A673 (cell line): ENCODE measurements at regions not wholly inside any gene's neighbourhood (a gene's known extent, or its start where the extent isn't known, plus 50 kb on each side); places are given as distances from the start of the nearest gene placed in this dataset.

Experiments
- EZH2 ChIP-seq: fragments of 200-600 bp; sonication (generic); IDR thresholded peaks from 2 replicates; pipeline ENCODE4 v1.6.1; 2017; ENCODE audit warnings: borderline replicate concordance, low read depth, mild to moderate bottlenecking, mixed read lengths, antibody characterized with exemption, low read length; ENCODE audit not compliant: poor library complexity, severe bottlenecking
- TF ChIP-seq, protein P1 (sequence below): fragments of 300-800, 200-600 bp; sonication (generic); conservative IDR thresholded peaks from 2 replicates; pipeline ENCODE4 v1.5.1; 2017; ENCODE audit warnings: low read depth, mild to moderate bottlenecking, antibody characterized with exemption, low read length, moderate library complexity, mixed read lengths

DNA sequence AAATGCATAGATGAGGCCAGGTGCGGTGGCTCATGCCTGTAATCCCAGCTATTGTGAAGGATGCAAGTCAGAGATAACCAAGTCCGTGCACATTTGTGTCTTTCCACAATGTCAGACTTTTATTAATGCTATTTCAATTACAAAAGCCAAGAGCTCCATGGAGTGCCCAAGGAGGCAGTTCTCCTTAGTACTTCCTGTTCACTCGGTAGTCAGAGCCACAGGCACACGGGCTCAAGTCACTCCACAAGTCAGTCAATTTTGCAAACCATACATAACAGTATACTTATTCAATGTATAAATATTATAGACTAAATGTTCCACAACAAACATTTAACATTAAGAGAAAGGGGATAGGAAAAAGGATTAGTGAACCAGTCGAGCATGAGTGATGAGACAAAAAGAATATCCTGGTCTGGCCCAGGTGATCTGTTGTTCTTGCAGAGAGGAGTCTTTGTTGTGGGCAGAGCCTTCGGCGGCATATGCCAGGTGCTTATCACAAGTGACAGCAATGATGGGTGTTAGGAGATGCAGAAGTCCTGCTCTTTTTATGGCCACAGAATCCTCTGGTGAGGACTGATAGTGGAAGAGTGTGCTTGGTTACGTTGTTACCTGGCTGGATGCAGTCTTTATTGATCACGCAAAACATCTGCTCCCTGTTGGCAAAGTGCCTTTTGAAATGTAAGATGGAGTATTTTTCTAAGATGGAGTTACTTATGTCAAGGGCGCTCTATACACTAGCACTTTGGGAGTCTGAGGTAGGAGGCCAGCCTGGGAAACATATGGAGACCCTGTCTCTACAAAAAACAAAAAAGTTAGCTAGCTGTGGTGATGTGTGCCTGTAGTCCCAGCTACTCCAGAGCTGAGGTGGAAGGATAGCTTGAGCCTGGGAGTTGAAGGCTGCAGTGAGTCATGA lies 167.0 kb upstream of the FBXL17 start:
- TF ChIP-seq, protein P1, sequence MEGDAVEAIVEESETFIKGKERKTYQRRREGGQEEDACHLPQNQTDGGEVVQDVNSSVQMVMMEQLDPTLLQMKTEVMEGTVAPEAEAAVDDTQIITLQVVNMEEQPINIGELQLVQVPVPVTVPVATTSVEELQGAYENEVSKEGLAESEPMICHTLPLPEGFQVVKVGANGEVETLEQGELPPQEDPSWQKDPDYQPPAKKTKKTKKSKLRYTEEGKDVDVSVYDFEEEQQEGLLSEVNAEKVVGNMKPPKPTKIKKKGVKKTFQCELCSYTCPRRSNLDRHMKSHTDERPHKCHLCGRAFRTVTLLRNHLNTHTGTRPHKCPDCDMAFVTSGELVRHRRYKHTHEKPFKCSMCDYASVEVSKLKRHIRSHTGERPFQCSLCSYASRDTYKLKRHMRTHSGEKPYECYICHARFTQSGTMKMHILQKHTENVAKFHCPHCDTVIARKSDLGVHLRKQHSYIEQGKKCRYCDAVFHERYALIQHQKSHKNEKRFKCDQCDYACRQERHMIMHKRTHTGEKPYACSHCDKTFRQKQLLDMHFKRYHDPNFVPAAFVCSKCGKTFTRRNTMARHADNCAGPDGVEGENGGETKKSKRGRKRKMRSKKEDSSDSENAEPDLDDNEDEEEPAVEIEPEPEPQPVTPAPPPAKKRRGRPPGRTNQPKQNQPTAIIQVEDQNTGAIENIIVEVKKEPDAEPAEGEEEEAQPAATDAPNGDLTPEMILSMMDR = no peak
- TF ChIP-seq EZH2 = no peak
